ENCODE measurements at regions not wholly inside any gene's neighbourhood (a gene's known extent, or its start where the extent isn't known, plus 50 kb on each side); places are given as distances from the start of the nearest gene placed in this dataset.

DNA sequence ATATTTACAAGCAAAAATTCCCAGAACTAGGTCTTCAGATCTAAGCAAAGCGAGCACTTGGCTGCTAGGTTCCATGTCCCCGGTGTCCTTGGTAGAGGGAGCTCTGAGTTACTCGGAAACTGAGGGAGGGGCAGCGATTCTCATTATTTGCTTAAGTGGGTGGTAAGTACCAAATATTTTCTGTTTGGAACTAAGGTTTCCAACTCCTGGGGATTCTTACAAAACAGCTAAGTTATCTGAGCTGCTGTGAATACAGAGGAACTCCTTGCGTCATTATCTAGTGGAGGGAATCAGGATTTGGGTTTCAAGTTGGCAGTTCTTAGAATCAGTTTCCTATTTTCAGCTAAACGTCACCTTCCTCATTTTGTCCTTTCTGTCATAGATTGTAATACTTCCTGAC lies 76.8 kb upstream of the IKZF1 start:
- H3K9me3 Mint-ChIP-seq (ENCODE audit: low read depth), result peaks cover 28% of the 10 kb centered on the region
- H3K36me3 Mint-ChIP-seq (ENCODE audit: low read depth), result no peaks in the 10 kb centered on the region
- H3K27me3 Mint-ChIP-seq (ENCODE audit: low read depth), result no peaks in the 10 kb centered on the region
- TF ChIP-seq, protein P1, sequence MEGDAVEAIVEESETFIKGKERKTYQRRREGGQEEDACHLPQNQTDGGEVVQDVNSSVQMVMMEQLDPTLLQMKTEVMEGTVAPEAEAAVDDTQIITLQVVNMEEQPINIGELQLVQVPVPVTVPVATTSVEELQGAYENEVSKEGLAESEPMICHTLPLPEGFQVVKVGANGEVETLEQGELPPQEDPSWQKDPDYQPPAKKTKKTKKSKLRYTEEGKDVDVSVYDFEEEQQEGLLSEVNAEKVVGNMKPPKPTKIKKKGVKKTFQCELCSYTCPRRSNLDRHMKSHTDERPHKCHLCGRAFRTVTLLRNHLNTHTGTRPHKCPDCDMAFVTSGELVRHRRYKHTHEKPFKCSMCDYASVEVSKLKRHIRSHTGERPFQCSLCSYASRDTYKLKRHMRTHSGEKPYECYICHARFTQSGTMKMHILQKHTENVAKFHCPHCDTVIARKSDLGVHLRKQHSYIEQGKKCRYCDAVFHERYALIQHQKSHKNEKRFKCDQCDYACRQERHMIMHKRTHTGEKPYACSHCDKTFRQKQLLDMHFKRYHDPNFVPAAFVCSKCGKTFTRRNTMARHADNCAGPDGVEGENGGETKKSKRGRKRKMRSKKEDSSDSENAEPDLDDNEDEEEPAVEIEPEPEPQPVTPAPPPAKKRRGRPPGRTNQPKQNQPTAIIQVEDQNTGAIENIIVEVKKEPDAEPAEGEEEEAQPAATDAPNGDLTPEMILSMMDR (IDR thresholded peaks at IDR 0.05), result no peak
- H3K4me3 Mint-ChIP-seq (ENCODE audit: unreplicated experiment), result no peak overlapping the region
- no peak overlapping the region for H3K27ac Mint-ChIP-seq (ENCODE audit: unreplicated experiment)
- no peaks in the 10 kb centered on the region for H3K4me1 Mint-ChIP-seq (ENCODE audit: low read depth)
- no peak for DNase-seq (ENCODE audit: low spot score)

DNA sequence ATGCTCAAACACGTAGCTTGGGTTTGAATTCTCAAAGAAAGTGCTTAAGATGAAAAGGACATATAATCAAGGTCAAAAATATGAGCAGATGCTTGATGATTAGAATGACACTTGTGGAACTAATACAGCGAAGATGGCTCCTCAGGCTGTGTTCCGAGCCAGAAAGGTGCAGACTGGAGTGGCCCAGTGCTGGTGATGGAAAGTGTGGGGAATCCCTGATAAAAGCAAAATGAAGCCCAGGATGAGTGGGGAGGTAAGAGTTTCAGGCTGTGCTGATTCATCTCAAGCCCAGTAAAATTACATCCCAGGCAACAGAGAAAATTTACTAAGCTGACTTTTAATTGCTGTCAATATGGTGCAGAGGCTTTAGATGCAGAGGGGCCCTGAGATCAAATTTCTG lies 77.8 kb upstream of the IKZF1 start:
- Mint-ChIP-seq H3K4me3 (ENCODE audit: unreplicated experiment) (no peak overlapping the region), H3K9me3 (ENCODE audit: low read depth) (peaks cover 35% of the 10 kb centered on the region), H3K36me3 (ENCODE audit: low read depth) (no peaks in the 10 kb centered on the region), H3K4me1 (ENCODE audit: low read depth) (no peaks in the 10 kb centered on the region), H3K27ac (ENCODE audit: unreplicated experiment) (no peak overlapping the region), H3K27me3 (ENCODE audit: low read depth) (no peaks in the 10 kb centered on the region)
- TF ChIP-seq, protein P1 (IDR thresholded peaks at IDR 0.05), result no peak
- DNase-seq (ENCODE audit: low spot score), result no peak

DNA sequence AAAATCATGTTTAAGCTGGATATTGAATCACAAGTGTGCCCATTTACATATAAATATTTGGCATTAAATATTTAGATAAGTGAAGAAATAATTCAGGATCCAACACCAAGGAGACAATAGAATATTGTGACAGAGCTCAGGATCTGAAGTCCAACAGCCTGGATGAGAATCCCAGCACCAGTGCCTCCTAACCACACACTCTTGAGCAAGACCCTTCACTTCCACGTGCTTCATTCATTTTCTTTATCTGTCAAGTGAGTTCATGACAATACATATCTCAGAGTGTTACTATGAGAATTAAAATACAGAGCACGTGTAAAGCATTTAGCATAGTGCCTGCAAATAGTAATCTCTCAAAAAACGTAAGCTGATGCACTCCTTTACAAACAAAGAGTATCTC lies 78.4 kb upstream of the IKZF1 start:
- no peaks in the 10 kb centered on the region for H3K36me3 Mint-ChIP-seq (ENCODE audit: low read depth)
- H3K27ac Mint-ChIP-seq (ENCODE audit: unreplicated experiment), result no peak overlapping the region
- no peaks in the 10 kb centered on the region for H3K27me3 Mint-ChIP-seq (ENCODE audit: low read depth)
- H3K9me3 Mint-ChIP-seq (ENCODE audit: low read depth), result peaks cover 34% of the 10 kb centered on the region
- TF ChIP-seq, protein P1 (IDR thresholded peaks at IDR 0.05), result no peak
- H3K4me3 Mint-ChIP-seq (ENCODE audit: unreplicated experiment), result no peak overlapping the region
- no peak for DNase-seq (ENCODE audit: low spot score)
- H3K4me1 Mint-ChIP-seq (ENCODE audit: low read depth), result no peaks in the 10 kb centered on the region

DNA sequence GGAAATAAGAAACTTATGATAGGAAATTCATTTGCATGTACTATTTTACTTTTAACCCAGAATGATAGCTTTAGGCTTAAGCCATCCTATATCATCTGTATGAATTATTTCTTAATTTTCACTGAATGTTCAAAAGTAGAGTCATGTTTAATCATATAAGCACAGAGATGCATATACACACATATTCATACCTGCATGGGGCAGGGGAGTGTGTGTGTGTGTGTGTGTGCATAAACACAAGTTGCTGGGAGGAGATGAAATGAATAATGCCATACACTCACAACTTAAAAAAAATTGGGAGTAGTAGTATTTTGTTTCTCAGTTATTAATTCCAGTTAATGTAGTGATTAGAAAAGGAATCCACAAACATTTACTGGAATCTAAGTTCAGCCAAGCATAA lies 83.1 kb upstream of the IKZF1 start:
- TF ChIP-seq, protein P1 (IDR thresholded peaks at IDR 0.05), result no peak
- H3K27ac Mint-ChIP-seq (ENCODE audit: unreplicated experiment), result no peak overlapping the region
- no peak for DNase-seq (ENCODE audit: low spot score)
- no peaks in the 10 kb centered on the region for H3K27me3 Mint-ChIP-seq (ENCODE audit: low read depth)
- H3K4me1 Mint-ChIP-seq (ENCODE audit: low read depth), result no peaks in the 10 kb centered on the region
- peaks cover 14% of the 10 kb centered on the region for H3K9me3 Mint-ChIP-seq (ENCODE audit: low read depth)
- no peaks in the 10 kb centered on the region for H3K36me3 Mint-ChIP-seq (ENCODE audit: low read depth)
- H3K4me3 Mint-ChIP-seq (ENCODE audit: unreplicated experiment), result no peak overlapping the region

DNA sequence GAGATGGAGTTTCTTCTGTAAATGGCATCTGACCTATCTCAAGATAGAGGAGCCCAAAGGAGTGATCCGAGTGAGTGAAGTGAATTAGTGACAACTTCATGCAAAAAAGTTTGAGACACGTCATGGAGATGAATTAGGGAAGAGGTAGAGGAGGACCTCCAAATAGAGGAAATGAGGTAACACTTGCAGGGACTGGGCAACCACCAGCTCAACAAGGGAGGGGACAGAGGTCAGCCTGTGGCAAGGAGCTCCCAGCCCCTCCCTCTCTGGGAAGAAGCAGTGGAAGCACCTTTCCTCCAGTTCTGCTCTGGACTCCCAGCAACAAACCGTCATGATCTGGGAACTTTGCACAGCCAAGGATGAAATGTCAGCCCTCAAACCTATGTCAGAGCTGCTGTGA lies 83.5 kb upstream of the IKZF1 start:
- Mint-ChIP-seq H3K27ac (ENCODE audit: unreplicated experiment) (no peak overlapping the region), H3K4me1 (ENCODE audit: low read depth) (no peaks in the 10 kb centered on the region), H3K9me3 (ENCODE audit: low read depth) (peaks cover 14% of the 10 kb centered on the region), H3K27me3 (ENCODE audit: low read depth) (no peaks in the 10 kb centered on the region), H3K4me3 (ENCODE audit: unreplicated experiment) (no peak overlapping the region), H3K36me3 (ENCODE audit: low read depth) (no peaks in the 10 kb centered on the region)
- TF ChIP-seq, protein P1 (IDR thresholded peaks at IDR 0.05), result no peak
- no peak for DNase-seq (ENCODE audit: low spot score)

All from chondrocyte (in vitro differentiated cells).